ENCODE measurements at regions not wholly inside any gene's neighbourhood (a gene's known extent, or its start where the extent isn't known, plus 50 kb on each side); places are given as distances from the start of the nearest gene placed in this dataset.

DNA sequence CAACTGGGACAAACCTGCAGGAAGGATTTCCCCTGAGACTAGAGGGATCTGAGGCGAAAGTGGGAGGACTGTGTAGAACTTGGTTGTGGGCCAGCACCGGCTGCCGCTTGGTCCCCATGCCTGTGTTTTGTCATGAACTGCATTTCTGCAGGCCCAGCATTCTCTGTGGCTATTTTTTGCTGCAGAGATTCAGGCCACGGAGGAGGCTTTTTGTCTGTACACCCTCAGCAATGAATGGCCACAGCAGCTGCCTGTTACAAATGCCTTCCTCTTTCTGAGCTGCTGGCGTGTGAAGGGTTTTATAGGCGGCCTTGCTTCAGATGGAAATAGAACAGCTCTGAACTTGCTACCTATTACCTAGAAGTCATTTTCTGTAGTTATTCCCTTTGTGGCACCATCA is 164.4 kb downstream of the SH2D4B start:
- no peak overlapping the region for H3K4me3 ChIP-seq (ENCODE audit: low read depth, low read length)
- TF ChIP-seq POLR2A (IDR thresholded peaks at IDR 0.05; ENCODE audit: extremely low read depth, insufficient read length) (no peak), MYC (IDR thresholded peaks at IDR 0.05; ENCODE audit: low read depth, low read length) (no peak)
- TF ChIP-seq, protein P1, sequence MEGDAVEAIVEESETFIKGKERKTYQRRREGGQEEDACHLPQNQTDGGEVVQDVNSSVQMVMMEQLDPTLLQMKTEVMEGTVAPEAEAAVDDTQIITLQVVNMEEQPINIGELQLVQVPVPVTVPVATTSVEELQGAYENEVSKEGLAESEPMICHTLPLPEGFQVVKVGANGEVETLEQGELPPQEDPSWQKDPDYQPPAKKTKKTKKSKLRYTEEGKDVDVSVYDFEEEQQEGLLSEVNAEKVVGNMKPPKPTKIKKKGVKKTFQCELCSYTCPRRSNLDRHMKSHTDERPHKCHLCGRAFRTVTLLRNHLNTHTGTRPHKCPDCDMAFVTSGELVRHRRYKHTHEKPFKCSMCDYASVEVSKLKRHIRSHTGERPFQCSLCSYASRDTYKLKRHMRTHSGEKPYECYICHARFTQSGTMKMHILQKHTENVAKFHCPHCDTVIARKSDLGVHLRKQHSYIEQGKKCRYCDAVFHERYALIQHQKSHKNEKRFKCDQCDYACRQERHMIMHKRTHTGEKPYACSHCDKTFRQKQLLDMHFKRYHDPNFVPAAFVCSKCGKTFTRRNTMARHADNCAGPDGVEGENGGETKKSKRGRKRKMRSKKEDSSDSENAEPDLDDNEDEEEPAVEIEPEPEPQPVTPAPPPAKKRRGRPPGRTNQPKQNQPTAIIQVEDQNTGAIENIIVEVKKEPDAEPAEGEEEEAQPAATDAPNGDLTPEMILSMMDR (IDR thresholded peaks at IDR 0.05; ENCODE audit: low read depth, low read length), result no peak
- TF ChIP-seq, protein P2, sequence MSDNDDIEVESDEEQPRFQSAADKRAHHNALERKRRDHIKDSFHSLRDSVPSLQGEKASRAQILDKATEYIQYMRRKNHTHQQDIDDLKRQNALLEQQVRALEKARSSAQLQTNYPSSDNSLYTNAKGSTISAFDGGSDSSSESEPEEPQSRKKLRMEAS (IDR thresholded peaks at IDR 0.05; ENCODE audit: low read depth, low read length), result no peak
- peak; percentile 26 for DNase-seq (ENCODE audit: low read depth)

DNA sequence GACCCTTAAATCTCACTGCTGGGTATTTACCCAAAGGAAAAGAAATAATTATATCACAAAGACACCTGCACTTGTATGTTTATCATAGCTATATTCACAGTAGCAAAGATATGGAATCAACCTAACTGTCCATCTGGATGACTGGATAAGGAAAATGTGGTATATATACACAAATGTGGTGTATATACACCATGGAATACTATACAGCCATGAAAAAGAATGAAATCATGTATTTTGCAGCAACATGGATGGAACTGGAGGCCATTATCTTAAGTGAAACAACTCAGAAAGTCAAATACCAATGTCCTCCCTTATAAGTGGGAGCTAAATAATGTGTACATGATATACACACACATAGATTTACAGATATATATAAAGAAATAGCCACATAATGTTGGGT is 168.2 kb downstream of the SH2D4B start:
- no peak for DNase-seq (ENCODE audit: low read depth)
- no peak overlapping the region for H3K4me3 ChIP-seq (ENCODE audit: low read depth, low read length)
- TF ChIP-seq MYC (IDR thresholded peaks at IDR 0.05; ENCODE audit: low read depth, low read length), result no peak
- TF ChIP-seq, protein P1 (IDR thresholded peaks at IDR 0.05; ENCODE audit: low read depth, low read length), result no peak
- TF ChIP-seq, protein P2 (IDR thresholded peaks at IDR 0.05; ENCODE audit: low read depth, low read length), result no peak
- no peak for TF ChIP-seq POLR2A (IDR thresholded peaks at IDR 0.05; ENCODE audit: extremely low read depth, insufficient read length)

DNA sequence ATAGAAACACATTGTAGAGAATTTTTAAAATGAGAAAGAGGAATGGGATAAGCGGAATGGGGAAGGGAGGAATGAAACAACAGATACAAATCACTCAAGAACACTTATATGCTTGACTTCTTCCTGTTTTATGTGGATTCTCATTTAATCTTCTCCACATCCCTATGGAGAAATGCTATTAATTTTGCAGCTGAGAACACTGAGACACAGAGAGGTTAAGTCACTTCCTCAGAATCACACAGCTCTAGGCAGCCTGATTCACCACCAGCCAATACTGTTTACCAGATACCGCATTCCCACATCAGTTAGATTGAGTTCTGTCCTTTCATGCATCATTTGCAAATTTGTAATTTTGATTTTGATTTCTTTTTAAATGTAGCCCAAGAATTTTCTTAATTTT is 170.5 kb downstream of the SH2D4B start:
- DNase-seq (ENCODE audit: low read depth), result no peak
- TF ChIP-seq, protein P2 (IDR thresholded peaks at IDR 0.05; ENCODE audit: low read depth, low read length), result no peak
- TF ChIP-seq MYC (IDR thresholded peaks at IDR 0.05; ENCODE audit: low read depth, low read length) (no peak), POLR2A (IDR thresholded peaks at IDR 0.05; ENCODE audit: extremely low read depth, insufficient read length) (no peak)
- TF ChIP-seq, protein P1 (IDR thresholded peaks at IDR 0.05; ENCODE audit: low read depth, low read length), result no peak
- H3K4me3 ChIP-seq (ENCODE audit: low read depth, low read length), result no peak overlapping the region

DNA sequence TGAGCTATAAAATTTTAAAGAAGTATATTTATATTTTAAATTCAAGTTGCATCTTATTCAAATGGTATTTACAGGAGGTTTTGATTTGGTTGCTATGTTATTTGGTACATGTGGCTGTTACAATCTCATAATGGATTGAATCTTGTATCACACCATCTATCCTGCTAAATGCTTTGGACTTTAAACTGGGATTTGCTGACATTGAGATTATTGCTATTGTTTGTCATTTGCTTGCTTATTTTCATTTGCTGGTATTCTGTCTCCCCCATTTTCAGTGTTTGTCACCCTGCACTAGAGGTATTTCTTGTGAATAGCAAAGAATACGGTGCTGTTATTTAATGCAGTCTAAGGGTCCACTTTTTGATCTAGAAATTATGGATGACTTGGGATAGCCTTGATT is 171.1 kb downstream of the SH2D4B start:
- TF ChIP-seq POLR2A (IDR thresholded peaks at IDR 0.05; ENCODE audit: extremely low read depth, insufficient read length), result no peak
- TF ChIP-seq, protein P2 (IDR thresholded peaks at IDR 0.05; ENCODE audit: low read depth, low read length), result no peak
- no peak for TF ChIP-seq MYC (IDR thresholded peaks at IDR 0.05; ENCODE audit: low read depth, low read length)
- TF ChIP-seq, protein P1 (IDR thresholded peaks at IDR 0.05; ENCODE audit: low read depth, low read length), result no peak
- no peak overlapping the region for H3K4me3 ChIP-seq (ENCODE audit: low read depth, low read length)
- DNase-seq (ENCODE audit: low read depth), result no peak

DNA sequence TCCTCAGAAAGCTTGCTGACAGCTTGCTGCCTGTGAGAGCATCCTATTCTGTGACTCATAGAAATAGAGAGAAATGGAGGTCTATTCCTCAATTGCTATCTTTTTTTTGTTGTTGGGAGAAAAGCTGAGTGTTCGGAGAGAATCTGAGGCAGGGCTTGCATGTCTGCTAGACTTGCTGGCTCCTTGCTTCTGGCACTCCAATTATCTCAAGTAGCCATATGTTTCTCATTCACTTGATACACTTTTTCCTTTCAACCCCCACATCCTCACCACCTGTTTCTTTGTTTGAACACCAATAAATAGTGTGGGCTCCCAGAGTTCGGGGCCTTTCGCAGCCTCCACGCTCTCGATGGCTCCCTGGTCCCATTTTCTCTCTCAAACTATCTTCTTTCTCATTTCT is 172.2 kb downstream of the SH2D4B start:
- TF ChIP-seq MYC (IDR thresholded peaks at IDR 0.05; ENCODE audit: low read depth, low read length) (no peak), POLR2A (IDR thresholded peaks at IDR 0.05; ENCODE audit: extremely low read depth, insufficient read length) (no peak)
- TF ChIP-seq, protein P1 (IDR thresholded peaks at IDR 0.05; ENCODE audit: low read depth, low read length), result no peak
- TF ChIP-seq, protein P2 (IDR thresholded peaks at IDR 0.05; ENCODE audit: low read depth, low read length), result no peak
- H3K4me3 ChIP-seq (ENCODE audit: low read depth, low read length), result no peak overlapping the region
- DNase-seq (ENCODE audit: low read depth), result no peak
